ENCODE measurements at regions not wholly inside any gene's neighbourhood (a gene's known extent, or its start where the extent isn't known, plus 50 kb on each side); places are given as distances from the start of the nearest gene placed in this dataset.
"Not testable (repeated sequence)": the region's sequence is repeated elsewhere in the genome, so short reads cannot be mapped to it uniquely, and the experiment has no call there.

DNA sequence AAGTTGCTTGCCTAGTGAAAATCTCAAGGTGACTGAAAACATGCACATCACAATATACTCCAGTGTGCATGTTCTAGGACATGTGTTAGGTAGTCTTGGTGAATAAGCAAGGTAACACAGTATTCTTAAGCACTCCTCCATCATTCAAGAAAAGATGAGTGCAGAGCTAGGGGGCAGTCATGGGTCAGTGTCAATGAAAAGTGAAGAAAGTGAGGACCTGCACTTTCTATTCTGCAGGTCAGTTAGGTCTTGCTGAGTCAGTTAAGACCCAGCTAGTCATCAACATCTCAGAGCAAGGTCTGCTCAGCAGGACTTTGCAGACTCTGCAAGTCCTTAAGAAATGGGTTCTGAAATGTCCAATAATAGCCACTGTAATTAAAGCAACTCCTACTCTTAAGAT, 754.1 kb downstream of the TTLL7 start:
- H4K8ac ChIP-seq (ENCODE audit: low read depth, low read length); H3K27me3 ChIP-seq (ENCODE audit: control insufficient read depth in 3 of 3, insufficient read depth in 3 of 3, low read depth in 1 of 3, low read length in 3 of 3); H3K9me3 ChIP-seq (replicated peaks in 1 of 2; ENCODE audit: control insufficient read depth in 2 of 2, insufficient read depth in 1 of 2, low read depth in 1 of 2, low read length in 2 of 2); H3K36me3 ChIP-seq (replicated peaks in 1 of 2; ENCODE audit: control insufficient read depth in 2 of 2, insufficient read depth in 2 of 2, low read length in 2 of 2); H2BK120ac ChIP-seq (ENCODE audit: low read depth, low read length); H3K4ac ChIP-seq (ENCODE audit: low read length); H4K91ac ChIP-seq (ENCODE audit: low read depth, low read length, poor library complexity); H3K4me2 ChIP-seq (ENCODE audit: insufficient read depth, low read length, poor library complexity, severe bottlenecking); DNase-seq (ENCODE audit: low spot score); H3K14ac ChIP-seq (ENCODE audit: low read length); H3K23ac ChIP-seq (ENCODE audit: low read depth, low read length, poor library complexity); H3K27ac ChIP-seq (replicated peaks; ENCODE audit: low read length); H3K79me1 ChIP-seq (ENCODE audit: low read depth, low read length); H2BK15ac ChIP-seq (ENCODE audit: low read length); H2BK12ac ChIP-seq (ENCODE audit: low read length); H3K18ac ChIP-seq (ENCODE audit: low read length); H2AK5ac ChIP-seq (ENCODE audit: low read depth, low read length); H2BK5ac ChIP-seq (ENCODE audit: low read length); H3K4me1 ChIP-seq (ENCODE audit: control insufficient read depth in 2 of 2, insufficient read depth in 1 of 2, low read depth in 1 of 2, low read length in 2 of 2); H3K9ac ChIP-seq (ENCODE audit: low read depth, low read length, poor library complexity); H3K4me3 ChIP-seq (ENCODE audit: low read length in 2 of 2); H2AFZ ChIP-seq (ENCODE audit: low read length): not testable (repeated sequence)

DNA sequence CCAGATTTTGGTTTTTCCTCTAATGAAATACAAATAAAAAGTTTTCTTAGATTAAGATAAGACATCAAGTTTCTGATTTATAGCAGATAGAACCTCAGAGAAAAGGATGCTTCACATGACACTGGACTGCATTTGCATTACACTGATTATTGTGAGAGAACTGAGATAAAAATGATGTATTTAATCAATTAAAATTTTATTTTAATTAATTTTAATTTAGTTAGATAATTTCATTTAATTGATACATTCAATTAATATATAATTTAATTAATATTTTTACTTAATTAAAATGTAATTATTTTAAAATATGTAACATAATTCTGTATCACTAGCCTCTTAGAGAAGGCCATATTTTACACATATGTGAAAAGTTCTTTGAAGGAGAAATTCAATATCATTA, 759.4 kb downstream of the TTLL7 start:
- H2BK120ac ChIP-seq (ENCODE audit: low read depth, low read length); H3K4me3 ChIP-seq (ENCODE audit: low read length in 2 of 2); H3K9ac ChIP-seq (ENCODE audit: low read depth, low read length, poor library complexity); H2AK5ac ChIP-seq (ENCODE audit: low read depth, low read length); H3K27me3 ChIP-seq (ENCODE audit: control insufficient read depth in 3 of 3, insufficient read depth in 3 of 3, low read depth in 1 of 3, low read length in 3 of 3); H3K4ac ChIP-seq (ENCODE audit: low read length); DNase-seq (ENCODE audit: low spot score); H2BK12ac ChIP-seq (ENCODE audit: low read length); H3K79me1 ChIP-seq (ENCODE audit: low read depth, low read length); H3K4me2 ChIP-seq (ENCODE audit: insufficient read depth, low read length, poor library complexity, severe bottlenecking); H3K27ac ChIP-seq (replicated peaks; ENCODE audit: low read length); H3K14ac ChIP-seq (ENCODE audit: low read length); H3K4me1 ChIP-seq (ENCODE audit: control insufficient read depth in 2 of 2, insufficient read depth in 1 of 2, low read depth in 1 of 2, low read length in 2 of 2); H3K18ac ChIP-seq (ENCODE audit: low read length); H3K36me3 ChIP-seq (replicated peaks in 1 of 2; ENCODE audit: control insufficient read depth in 2 of 2, insufficient read depth in 2 of 2, low read length in 2 of 2); H2BK5ac ChIP-seq (ENCODE audit: low read length); H2AFZ ChIP-seq (ENCODE audit: low read length); H3K9me3 ChIP-seq (replicated peaks in 1 of 2; ENCODE audit: control insufficient read depth in 2 of 2, insufficient read depth in 1 of 2, low read depth in 1 of 2, low read length in 2 of 2); H3K23ac ChIP-seq (ENCODE audit: low read depth, low read length, poor library complexity); H2BK15ac ChIP-seq (ENCODE audit: low read length); H4K91ac ChIP-seq (ENCODE audit: low read depth, low read length, poor library complexity); H4K8ac ChIP-seq (ENCODE audit: low read depth, low read length): not testable (repeated sequence)

DNA sequence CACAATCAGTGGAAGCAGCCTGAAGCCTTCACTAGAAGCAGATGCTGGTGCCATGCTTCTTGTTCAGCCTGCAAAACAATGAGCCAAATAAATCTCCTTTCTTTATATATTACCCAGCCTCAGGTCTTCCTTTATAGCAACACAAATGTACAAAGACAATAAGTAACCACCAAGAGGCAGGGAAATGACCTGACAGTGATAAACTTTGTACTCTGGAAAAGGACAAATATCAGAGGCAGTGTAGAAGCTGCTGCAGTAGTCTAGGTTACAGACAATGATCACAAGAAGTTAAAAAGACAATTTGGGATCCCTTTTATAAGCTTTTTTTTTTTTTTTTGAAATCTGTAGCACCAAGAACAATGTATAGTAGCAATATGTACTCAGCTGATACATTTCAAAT, 760.3 kb downstream of the TTLL7 start:
- not testable (repeated sequence) for H3K23ac ChIP-seq (ENCODE audit: low read depth, low read length, poor library complexity); H2AK5ac ChIP-seq (ENCODE audit: low read depth, low read length); H3K9me3 ChIP-seq (replicated peaks in 1 of 2; ENCODE audit: control insufficient read depth in 2 of 2, insufficient read depth in 1 of 2, low read depth in 1 of 2, low read length in 2 of 2); H2BK5ac ChIP-seq (ENCODE audit: low read length); H3K4me1 ChIP-seq (ENCODE audit: control insufficient read depth in 2 of 2, insufficient read depth in 1 of 2, low read depth in 1 of 2, low read length in 2 of 2); H3K18ac ChIP-seq (ENCODE audit: low read length); H2AFZ ChIP-seq (ENCODE audit: low read length); H3K27me3 ChIP-seq (ENCODE audit: control insufficient read depth in 3 of 3, insufficient read depth in 3 of 3, low read depth in 1 of 3, low read length in 3 of 3); H3K36me3 ChIP-seq (replicated peaks in 1 of 2; ENCODE audit: control insufficient read depth in 2 of 2, insufficient read depth in 2 of 2, low read length in 2 of 2); DNase-seq (ENCODE audit: low spot score); H2BK15ac ChIP-seq (ENCODE audit: low read length); H3K4me2 ChIP-seq (ENCODE audit: insufficient read depth, low read length, poor library complexity, severe bottlenecking); H2BK12ac ChIP-seq (ENCODE audit: low read length); H3K27ac ChIP-seq (replicated peaks; ENCODE audit: low read length); H2BK120ac ChIP-seq (ENCODE audit: low read depth, low read length); H3K79me1 ChIP-seq (ENCODE audit: low read depth, low read length); H3K9ac ChIP-seq (ENCODE audit: low read depth, low read length, poor library complexity); H3K4me3 ChIP-seq (ENCODE audit: low read length in 2 of 2); H3K4ac ChIP-seq (ENCODE audit: low read length); H3K14ac ChIP-seq (ENCODE audit: low read length); H4K91ac ChIP-seq (ENCODE audit: low read depth, low read length, poor library complexity); H4K8ac ChIP-seq (ENCODE audit: low read depth, low read length)

DNA sequence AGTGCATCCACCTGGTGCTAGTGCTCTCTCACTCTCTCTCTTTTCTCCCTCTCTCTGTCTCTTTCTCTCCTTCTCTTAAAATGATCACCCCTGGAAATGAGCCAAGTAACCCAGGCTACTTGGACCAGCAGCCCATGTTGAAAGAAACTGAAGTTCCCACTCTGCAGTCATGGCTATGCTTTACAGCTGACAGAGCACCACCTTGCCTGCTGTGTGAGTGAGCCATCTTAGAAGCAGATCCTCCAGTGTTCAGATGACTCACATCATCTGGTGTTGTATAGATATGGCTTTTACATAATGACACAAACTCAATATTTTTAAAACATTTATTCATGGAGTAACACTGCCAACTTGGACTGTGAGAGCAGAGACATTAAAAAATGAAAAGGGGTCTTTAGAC, 779.1 kb downstream of the TTLL7 start:
- not testable (repeated sequence) for H3K4me2 ChIP-seq (ENCODE audit: insufficient read depth, low read length, poor library complexity, severe bottlenecking); DNase-seq (ENCODE audit: low spot score); H2BK15ac ChIP-seq (ENCODE audit: low read length); H3K4me3 ChIP-seq (ENCODE audit: low read length in 2 of 2); H2BK12ac ChIP-seq (ENCODE audit: low read length); H4K91ac ChIP-seq (ENCODE audit: low read depth, low read length, poor library complexity); H3K79me1 ChIP-seq (ENCODE audit: low read depth, low read length); H3K9ac ChIP-seq (ENCODE audit: low read depth, low read length, poor library complexity); H2BK120ac ChIP-seq (ENCODE audit: low read depth, low read length); H3K23ac ChIP-seq (ENCODE audit: low read depth, low read length, poor library complexity); H3K9me3 ChIP-seq (replicated peaks in 1 of 2; ENCODE audit: control insufficient read depth in 2 of 2, insufficient read depth in 1 of 2, low read depth in 1 of 2, low read length in 2 of 2); H3K27me3 ChIP-seq (ENCODE audit: control insufficient read depth in 3 of 3, insufficient read depth in 3 of 3, low read depth in 1 of 3, low read length in 3 of 3); H3K4me1 ChIP-seq (ENCODE audit: control insufficient read depth in 2 of 2, insufficient read depth in 1 of 2, low read depth in 1 of 2, low read length in 2 of 2); H3K14ac ChIP-seq (ENCODE audit: low read length); H2AK5ac ChIP-seq (ENCODE audit: low read depth, low read length); H3K18ac ChIP-seq (ENCODE audit: low read length); H4K8ac ChIP-seq (ENCODE audit: low read depth, low read length); H3K4ac ChIP-seq (ENCODE audit: low read length); H2AFZ ChIP-seq (ENCODE audit: low read length); H2BK5ac ChIP-seq (ENCODE audit: low read length); H3K27ac ChIP-seq (replicated peaks; ENCODE audit: low read length); H3K36me3 ChIP-seq (replicated peaks in 1 of 2; ENCODE audit: control insufficient read depth in 2 of 2, insufficient read depth in 2 of 2, low read length in 2 of 2)
